KMS-11 (cell line): ENCODE measurements at regions not wholly inside any gene's neighbourhood (a gene's known extent, or its start where the extent isn't known, plus 50 kb on each side); places are given as distances from the start of the nearest gene placed in this dataset.

Source experiments
- H2AFZ ChIP-seq: fragments of 200-600 bp; sonication (generic); 2 replicates; pipeline ENCODE4 v1.6.1; 2016; ENCODE audit warnings: antibody characterized with exemption, mixed run types, low read depth
- H3K27ac ChIP-seq: fragments of 200-600 bp; sonication (generic); 2 replicates; pipeline ENCODE4 v1.6.1; 2016; ENCODE audit warnings: mild to moderate bottlenecking, mixed run types
- H3K27me3 ChIP-seq: fragments of 200-600 bp; sonication (generic); 2 replicates; pipeline ENCODE4 v1.6.1; 2017; ENCODE audit warnings: mild to moderate bottlenecking, low read depth, mixed run types, moderate library complexity; ENCODE audit not compliant: insufficient read depth
- H3K36me3 ChIP-seq: fragments of 200-600 bp; sonication (generic); 2 replicates; pipeline ENCODE4 v1.6.1; 2017; ENCODE audit warnings: mild to moderate bottlenecking, mixed run types; ENCODE audit not compliant: insufficient read depth
- H3K4me1 ChIP-seq: fragments of 200-600 bp; sonication (generic); 2 replicates; pipeline ENCODE4 v1.6.1; 2016; ENCODE audit warnings: mild to moderate bottlenecking, low read depth, mixed run types; ENCODE audit not compliant: poor library complexity, severe bottlenecking
- H3K4me2 ChIP-seq: fragments of 200-600 bp; sonication (generic); 2 replicates; pipeline ENCODE4 v1.7.0; 2016; ENCODE audit warnings: mild to moderate bottlenecking, mixed run types
- H3K4me3 ChIP-seq: fragments of 200-600 bp; sonication (generic); IDR thresholded peaks from 2 replicates; pipeline ENCODE4 v1.6.1; 2017; ENCODE audit warnings: low read depth, low read length, mixed read lengths; ENCODE audit not compliant: insufficient read depth
- H3K79me2 ChIP-seq: fragments of 200-600 bp; sonication (generic); 2 replicates; pipeline ENCODE4 v1.6.1; 2016; ENCODE audit warnings: low read depth, mixed run types; ENCODE audit not compliant: insufficient read depth
- H3K9ac ChIP-seq: fragments of 200-600 bp; sonication (generic); 2 replicates; pipeline ENCODE4 v1.6.1; 2016; ENCODE audit warnings: mild to moderate bottlenecking, mixed run types
- H4K20me1 ChIP-seq: fragments of 200-600 bp; sonication (generic); 2 replicates; pipeline ENCODE4 v1.6.1; 2016; ENCODE audit warnings: mild to moderate bottlenecking, mixed run types; ENCODE audit not compliant: insufficient read depth
- CTCF ChIP-seq: fragments of 200-600 bp; sonication (generic); conservative IDR thresholded peaks from 2 replicates; pipeline ENCODE4 v1.6.1; 2017; ENCODE audit warnings: low read depth, mild to moderate bottlenecking, antibody characterized with exemption, low read length, moderate library complexity, mixed read lengths

- H3K36me3 ChIP-seq, result no peaks in the 10 kb centered on the region
- H3K27me3 ChIP-seq, result no peaks in the 10 kb centered on the region
- no peak overlapping the region for H3K4me2 ChIP-seq
- no peak overlapping the region for H3K4me3 ChIP-seq
- no peak for TF ChIP-seq CTCF
- H3K4me1 ChIP-seq, result no peaks in the 10 kb centered on the region
- H3K79me2 ChIP-seq, result no peaks in the 10 kb centered on the region
- H2AFZ ChIP-seq, result no peak overlapping the region
- no peak overlapping the region for H3K27ac ChIP-seq
- no peaks in the 10 kb centered on the region for H4K20me1 ChIP-seq
- H3K9ac ChIP-seq, result no peak overlapping the region
Measured at GRCh38 chr2:6370753-6371551, 494.8 kb downstream of the CMPK2 start.

GRCh38 chr2:6372317-6372901 is 493.3 kb downstream of the CMPK2 start:
- no peak overlapping the region for H3K9ac ChIP-seq
- H2AFZ ChIP-seq, result no peak overlapping the region
- no peak overlapping the region for H3K4me3 ChIP-seq
- H3K4me2 ChIP-seq, result no peak overlapping the region
- H3K27me3 ChIP-seq, result no peaks in the 10 kb centered on the region
- H3K27ac ChIP-seq, result no peak overlapping the region
- no peaks in the 10 kb centered on the region for H3K36me3 ChIP-seq
- TF ChIP-seq CTCF, result no peak
- no peaks in the 10 kb centered on the region for H3K79me2 ChIP-seq
- no peaks in the 10 kb centered on the region for H4K20me1 ChIP-seq
- no peaks in the 10 kb centered on the region for H3K4me1 ChIP-seq

- Histone ChIP-seq H3K36me3 (no peaks in the 10 kb centered on the region), H2AFZ (no peak overlapping the region), H3K27me3 (no peaks in the 10 kb centered on the region), H3K9ac (no peak overlapping the region), H3K4me1 (no peaks in the 10 kb centered on the region), H3K79me2 (no peaks in the 10 kb centered on the region), H3K4me3 (no peak overlapping the region), H3K27ac (no peak overlapping the region), H4K20me1 (no peaks in the 10 kb centered on the region), H3K4me2 (no peak overlapping the region)
- no peak for TF ChIP-seq CTCF
Measured at GRCh38 chr2:6381326-6381725, 484.4 kb downstream of the CMPK2 start.

- Histone ChIP-seq H3K4me2 (no peak overlapping the region), H3K4me1 (no peaks in the 10 kb centered on the region), H3K9ac (no peak overlapping the region), H3K4me3 (no peak overlapping the region), H3K27me3 (no peaks in the 10 kb centered on the region), H3K27ac (no peak overlapping the region), H2AFZ (no peak overlapping the region), H4K20me1 (no peaks in the 10 kb centered on the region), H3K79me2 (no peaks in the 10 kb centered on the region), H3K36me3 (no peaks in the 10 kb centered on the region)
- no peak for TF ChIP-seq CTCF
Measured at GRCh38 chr2:6384341-6384740, 481.4 kb downstream of the CMPK2 start.
